ENCODE measurements at regions not wholly inside any gene's neighbourhood (a gene's known extent, or its start where the extent isn't known, plus 50 kb on each side); places are given as distances from the start of the nearest gene placed in this dataset.

DNA sequence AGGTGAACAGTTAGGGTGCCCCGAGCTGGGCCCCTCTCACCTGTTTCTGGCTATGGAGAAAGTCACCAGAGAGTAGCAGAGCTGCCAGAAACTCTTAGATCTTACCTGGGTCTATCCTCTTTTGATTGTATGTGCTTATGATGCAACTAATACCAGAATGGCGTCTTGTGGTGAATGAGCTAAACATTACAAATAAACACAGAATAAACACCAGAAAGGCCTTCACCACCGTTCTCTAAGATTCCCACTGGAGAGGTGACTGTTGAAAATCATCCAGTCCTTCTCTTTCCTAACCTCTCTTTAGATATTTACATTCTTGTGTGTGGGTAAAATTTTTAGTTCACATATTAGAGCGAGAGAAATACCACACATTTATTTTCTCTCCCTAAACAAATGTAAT, 241.7 kb upstream of the GAS1 start:
- no peak for TF ChIP-seq CTCF (IDR thresholded peaks at IDR 0.05)
- no peak for TF ChIP-seq POLR2A (IDR thresholded peaks at IDR 0.05)

Measured in testis (tissue), 2 donors.